Activated naive CD4-positive, alpha-beta T cell treated with anti-CD3 and anti-CD28 coated beads, Interleukin-2, amount 50 U/mL, for 72 hours (primary cell): ENCODE measurements at regions not wholly inside any gene's neighbourhood (a gene's known extent, or its start where the extent isn't known, plus 50 kb on each side); places are given as distances from the start of the nearest gene placed in this dataset.

ENCODE experiments used
- ATAC-seq, 2 donors: fragments of 150-1000 bp; cut with Tn5 transposase; 2 replicates each; pipeline ENCODE4 v1.10.0; 2021; ENCODE audit warnings: mild to moderate bottlenecking in 2 of 2, moderate library complexity in 2 of 2
- DNase-seq, 2 donors: peaks; one replicate each; pipeline ENCODE4 v3.0.0; 2021 to 2022; ENCODE audit warnings: low spot score in 2 of 2
- H3K27ac Mint-ChIP-seq, 2 donors: one replicate each; pipeline ENCODE4 v1.8.0; 2022; ENCODE audit warnings: mild to moderate bottlenecking in 2 of 2, mixed read lengths in 2 of 2
- H3K36me3 Mint-ChIP-seq, 2 donors: one replicate each; pipeline ENCODE4 v1.8.0; 2022; ENCODE audit warnings: mixed read lengths in 2 of 2
- H3K9me3 Mint-ChIP-seq, 2 donors: one replicate each; pipeline ENCODE4 v1.8.0; 2022; ENCODE audit warnings: mixed read lengths in 2 of 2

DNA sequence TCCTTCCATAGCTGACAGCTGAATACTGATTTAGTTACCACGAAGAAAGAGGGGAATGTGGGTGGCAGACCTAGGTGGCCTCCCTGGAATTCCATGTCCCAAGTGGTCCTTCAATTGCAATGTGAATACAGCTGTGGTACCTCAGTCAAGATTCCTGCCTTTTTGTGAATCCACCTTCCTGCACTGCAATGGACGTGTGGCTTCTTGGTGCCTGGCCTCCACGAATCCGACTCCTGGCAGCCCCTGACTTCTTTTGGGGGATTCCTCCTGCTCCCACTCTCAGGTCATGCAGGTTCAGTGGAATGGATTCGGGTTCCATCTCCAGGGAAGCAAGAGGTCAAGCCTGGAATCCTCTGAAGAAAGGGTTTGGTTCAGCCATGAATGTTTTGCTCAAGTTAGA lies 117.8 kb downstream of the DACT2 start:
- DNase-seq: no peak
- H3K9me3 Mint-ChIP-seq: no peaks in the 10 kb centered on the region
- ATAC-seq: no peak
- H3K36me3 Mint-ChIP-seq: no peaks in the 10 kb centered on the region
- H3K27ac Mint-ChIP-seq: no peak overlapping the region

DNA sequence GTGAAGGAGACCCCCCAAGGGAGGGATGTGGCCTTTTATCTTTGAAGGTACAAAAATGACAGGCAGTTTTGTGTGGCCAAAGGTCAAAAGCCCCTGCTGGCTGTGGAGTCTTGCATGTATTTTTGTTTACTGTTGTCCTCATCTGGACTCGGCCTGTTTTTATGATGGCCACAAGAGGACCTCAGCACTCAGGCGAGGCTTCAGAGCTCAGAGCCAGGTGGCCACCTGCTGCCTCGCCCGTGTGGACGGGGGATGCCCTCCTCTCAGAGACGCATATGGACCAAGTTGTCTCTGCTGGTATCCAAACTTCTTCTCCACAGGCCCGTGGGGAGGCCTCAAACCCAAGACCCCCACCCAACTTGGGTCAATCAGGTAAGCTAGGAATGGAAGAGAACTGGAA lies 118.2 kb downstream of the DACT2 start:
- DNase-seq: no peak
- H3K27ac Mint-ChIP-seq: no peak overlapping the region
- H3K9me3 Mint-ChIP-seq: no peaks in the 10 kb centered on the region
- H3K36me3 Mint-ChIP-seq: no peaks in the 10 kb centered on the region
- no peak for ATAC-seq

DNA sequence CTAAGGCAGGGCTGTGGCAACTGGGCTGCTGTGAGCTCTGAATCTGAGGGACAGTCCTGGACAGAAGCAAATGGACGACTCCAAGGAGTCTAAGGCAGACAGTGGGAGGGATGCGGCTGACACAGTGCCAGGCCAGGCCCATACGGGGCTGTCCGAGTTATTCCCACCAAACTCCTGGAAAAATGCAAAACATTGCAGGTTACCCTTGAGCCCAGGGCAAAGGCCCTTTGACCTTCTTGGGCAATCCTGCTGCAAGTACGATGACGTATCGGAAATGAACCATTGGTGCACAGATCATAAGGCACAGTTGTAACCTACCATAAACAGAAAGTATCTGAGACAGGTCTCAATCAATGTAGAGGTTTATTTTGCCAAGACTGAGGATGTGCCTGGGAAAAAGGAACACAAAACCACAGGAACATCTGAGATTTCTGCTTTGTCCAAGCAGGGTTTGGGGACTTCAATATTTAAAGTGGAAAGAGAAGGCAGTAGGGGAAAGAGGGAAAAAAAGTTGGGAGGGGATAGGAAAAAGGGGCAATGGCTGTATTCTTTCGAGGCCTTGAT lies 118.9 kb downstream of the DACT2 start:
- Mint-ChIP-seq H3K9me3 (no peaks in the 10 kb centered on the region), H3K36me3 (no peaks in the 10 kb centered on the region), H3K27ac (no peak overlapping the region)
- DNase-seq: no peak
- no peak for ATAC-seq

DNA sequence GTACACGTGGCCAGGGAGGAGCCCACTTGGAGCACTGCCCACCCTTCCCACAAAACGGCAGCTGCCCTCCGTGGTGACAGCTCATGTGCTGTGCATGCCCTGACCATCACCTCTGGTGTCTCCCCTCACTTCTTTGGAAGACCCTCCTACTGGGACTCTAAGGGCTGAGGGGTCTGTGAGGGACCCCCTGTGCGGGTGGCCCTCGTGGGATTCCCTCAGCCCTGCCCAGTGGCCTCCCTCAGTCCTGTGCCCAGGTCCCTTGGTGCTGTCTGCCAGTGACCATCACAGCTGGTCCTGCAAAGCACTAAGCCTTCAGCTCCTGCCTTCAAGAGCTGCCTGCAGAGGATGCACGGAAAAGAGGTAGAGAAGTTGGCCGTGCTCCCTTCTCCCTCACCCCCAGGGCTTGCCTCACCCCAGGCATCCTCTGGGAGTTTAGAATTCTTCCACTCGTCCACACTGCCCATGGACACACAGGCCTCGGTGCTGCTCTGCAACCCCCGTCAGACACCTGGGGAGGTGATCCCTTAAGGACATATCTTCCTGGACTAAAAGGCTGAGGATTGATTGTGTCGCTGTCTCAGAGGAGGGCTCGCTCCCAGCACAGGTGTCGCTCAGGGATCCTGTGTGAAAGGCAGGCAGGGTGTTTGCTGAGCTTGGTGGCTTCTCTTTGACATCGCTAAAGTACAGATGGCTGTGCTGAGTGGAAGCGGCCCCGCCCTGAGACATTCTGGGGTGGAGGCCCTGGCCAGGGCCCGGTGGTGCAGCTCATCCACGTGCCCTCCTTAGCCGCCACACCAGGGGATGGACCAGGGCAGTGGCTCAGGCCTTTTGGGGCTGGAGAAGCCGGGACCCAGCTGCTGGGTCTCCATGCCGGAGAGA lies 119.5 kb upstream of the FRMD1 start:
- no peak overlapping the region for H3K27ac Mint-ChIP-seq
- ATAC-seq (no peak), DNase-seq (no peak)
- no peaks in the 10 kb centered on the region for H3K9me3 Mint-ChIP-seq
- no peaks in the 10 kb centered on the region for H3K36me3 Mint-ChIP-seq

DNA sequence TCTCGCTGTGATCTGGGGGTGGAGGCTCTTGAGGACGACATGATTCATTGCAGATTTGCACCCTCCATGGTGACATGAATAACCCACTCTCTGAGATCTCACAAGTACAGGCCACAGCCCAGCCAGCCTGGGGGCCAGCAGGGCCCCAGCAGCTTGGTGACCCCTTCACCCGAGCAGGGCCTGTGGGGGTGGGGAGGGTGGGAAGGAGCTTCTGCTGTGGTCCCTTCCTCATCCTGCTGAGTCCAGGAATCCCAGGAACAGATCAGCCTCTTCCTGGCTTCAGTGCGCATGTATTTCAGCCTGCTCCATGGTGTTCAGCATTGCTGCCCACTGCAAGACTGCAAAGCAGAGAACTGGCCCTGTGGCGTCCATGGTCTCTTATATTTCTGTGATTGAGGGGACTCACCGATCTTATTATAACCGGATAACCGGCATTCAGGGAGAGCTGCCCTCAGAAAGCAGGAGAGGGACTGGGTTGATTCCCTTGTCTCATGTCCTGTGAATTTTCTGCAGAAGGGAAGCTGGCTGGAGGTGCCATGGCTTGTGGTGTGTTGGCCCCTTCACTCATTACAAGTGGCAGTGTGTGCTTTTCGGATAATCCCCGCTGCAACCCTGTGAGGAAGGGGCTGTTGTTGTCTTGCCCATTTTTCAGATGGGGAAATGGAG lies 118.8 kb upstream of the FRMD1 start:
- ATAC-seq: no peak
- DNase-seq: no peak
- no peak overlapping the region for H3K27ac Mint-ChIP-seq
- no peaks in the 10 kb centered on the region for H3K36me3 Mint-ChIP-seq
- no peaks in the 10 kb centered on the region for H3K9me3 Mint-ChIP-seq

DNA sequence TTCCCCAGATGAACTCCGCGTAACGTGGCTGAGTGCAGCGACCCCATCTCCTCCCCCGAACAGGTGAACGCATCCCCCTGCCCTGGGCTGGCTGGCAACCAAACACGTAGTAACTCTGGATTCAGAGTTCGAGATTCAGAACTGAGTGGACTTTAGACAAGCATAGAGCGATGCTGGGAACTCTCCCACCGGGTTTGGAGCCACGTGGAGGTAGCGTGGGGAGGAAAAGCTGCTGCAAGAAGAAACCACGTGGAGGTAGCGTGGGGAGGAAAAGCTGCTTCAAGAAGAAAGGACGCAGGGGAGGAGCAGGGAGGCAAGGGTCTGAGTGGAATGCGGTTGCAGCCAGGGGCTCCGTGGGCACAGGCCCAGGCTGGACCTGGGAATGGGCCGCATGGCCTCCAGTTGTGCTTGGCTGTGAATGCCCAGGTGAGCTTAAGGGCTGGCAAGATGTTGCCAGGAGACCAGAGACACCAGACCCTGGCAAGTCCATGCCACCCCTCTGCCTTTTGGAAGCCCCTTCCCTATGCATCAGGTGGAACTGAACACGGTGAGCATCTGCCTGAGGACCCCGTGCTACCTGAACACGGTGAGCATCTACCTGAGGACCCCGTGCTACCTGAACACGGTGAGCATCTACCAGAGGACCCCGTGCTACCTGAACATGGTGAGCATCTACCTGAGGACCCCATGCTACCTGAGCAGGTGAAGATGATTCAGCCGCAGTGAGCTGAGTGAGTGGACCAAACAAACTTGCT lies 118.0 kb upstream of the FRMD1 start:
- no peaks in the 10 kb centered on the region for H3K36me3 Mint-ChIP-seq
- no peaks in the 10 kb centered on the region for H3K9me3 Mint-ChIP-seq
- no peak overlapping the region for H3K27ac Mint-ChIP-seq
- ATAC-seq: no peak
- no peak for DNase-seq

- ATAC-seq: no peak
- H3K9me3 Mint-ChIP-seq: no peaks in the 10 kb centered on the region
These were observed 117.4 kb upstream of the FRMD1 start for GRCh38 chr6:168196385-168196860.

DNA sequence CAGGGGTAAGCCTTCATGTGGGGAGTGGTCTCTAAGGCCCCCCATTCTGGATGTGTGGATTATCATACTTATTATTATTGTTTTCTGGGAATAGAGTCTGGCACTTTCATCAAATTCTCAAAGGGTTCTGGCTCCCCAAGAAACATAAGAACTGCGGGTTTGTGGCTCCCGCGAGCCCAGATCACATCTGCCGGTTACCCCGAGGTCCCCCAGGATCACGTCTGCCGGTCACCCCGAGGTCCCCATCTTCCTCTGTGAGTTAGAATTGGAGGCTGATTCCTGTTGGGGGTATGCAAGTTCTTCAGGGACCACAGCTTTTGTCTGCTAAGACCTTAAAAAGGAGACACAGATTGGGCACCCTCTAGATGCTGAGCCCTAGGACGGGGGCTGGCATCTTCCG lies 116.7 kb upstream of the FRMD1 start:
- no peak for DNase-seq
- no peaks in the 10 kb centered on the region for H3K36me3 Mint-ChIP-seq
- no peak for ATAC-seq
- no peaks in the 10 kb centered on the region for H3K9me3 Mint-ChIP-seq
- no peak overlapping the region for H3K27ac Mint-ChIP-seq

More at GRCh38 chr6:168196385-168196860, 117.4 kb upstream of the FRMD1 start:
- DNase-seq: no peak
- Mint-ChIP-seq H3K27ac (no peak overlapping the region), H3K36me3 (no peaks in the 10 kb centered on the region)

DNA sequence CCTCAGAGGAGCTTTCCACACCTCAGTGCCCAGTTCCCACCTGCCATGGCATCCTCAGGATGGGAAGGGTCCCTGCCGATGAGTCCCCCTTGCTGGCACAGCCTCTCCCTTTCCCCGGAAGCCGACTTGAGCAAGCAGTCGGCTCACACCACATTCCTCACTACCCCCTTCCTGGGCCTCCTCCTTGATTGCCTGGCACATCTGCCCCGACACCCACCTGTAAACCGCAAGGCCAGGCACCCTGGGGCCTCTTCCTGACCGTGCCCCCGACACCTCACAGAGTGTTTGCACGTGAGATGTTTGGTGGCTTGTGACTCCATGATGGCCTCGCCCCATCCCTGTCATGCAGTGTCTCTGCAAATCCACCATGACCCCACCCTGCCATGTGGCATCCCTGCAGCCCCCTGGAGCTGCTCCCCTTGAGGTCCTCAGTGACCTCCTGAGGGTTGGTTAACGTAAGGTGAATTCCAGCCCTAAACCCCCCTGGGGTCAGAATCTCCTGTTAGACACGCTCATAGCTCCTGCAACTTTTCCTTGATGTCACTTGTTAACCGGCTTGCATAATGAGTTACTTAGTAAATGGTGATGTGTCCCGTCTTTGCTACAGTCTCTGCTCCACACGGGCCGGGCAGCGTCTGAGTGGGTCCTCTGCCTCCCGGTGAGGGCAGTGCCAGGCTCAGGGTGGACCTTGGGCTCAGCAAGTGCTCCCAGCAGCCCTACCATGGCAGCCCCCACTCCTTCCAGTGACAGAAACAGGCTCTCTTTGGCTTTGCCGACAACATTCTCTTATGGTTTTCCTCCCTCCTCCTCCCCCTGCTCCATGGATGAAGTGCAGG lies 115.9 kb upstream of the FRMD1 start:
- ATAC-seq: no peak
- no peaks in the 10 kb centered on the region for H3K9me3 Mint-ChIP-seq
- DNase-seq: no peak
- H3K27ac Mint-ChIP-seq: no peak overlapping the region
- no peaks in the 10 kb centered on the region for H3K36me3 Mint-ChIP-seq

- no peak overlapping the region for H3K27ac Mint-ChIP-seq
- ATAC-seq (no peak), DNase-seq (no peak)
- H3K36me3 Mint-ChIP-seq: no peaks in the 10 kb centered on the region
- H3K9me3 Mint-ChIP-seq: no peaks in the 10 kb centered on the region
These were observed 115.1 kb upstream of the FRMD1 start for GRCh38 chr6:168193816-168194721.

DNA sequence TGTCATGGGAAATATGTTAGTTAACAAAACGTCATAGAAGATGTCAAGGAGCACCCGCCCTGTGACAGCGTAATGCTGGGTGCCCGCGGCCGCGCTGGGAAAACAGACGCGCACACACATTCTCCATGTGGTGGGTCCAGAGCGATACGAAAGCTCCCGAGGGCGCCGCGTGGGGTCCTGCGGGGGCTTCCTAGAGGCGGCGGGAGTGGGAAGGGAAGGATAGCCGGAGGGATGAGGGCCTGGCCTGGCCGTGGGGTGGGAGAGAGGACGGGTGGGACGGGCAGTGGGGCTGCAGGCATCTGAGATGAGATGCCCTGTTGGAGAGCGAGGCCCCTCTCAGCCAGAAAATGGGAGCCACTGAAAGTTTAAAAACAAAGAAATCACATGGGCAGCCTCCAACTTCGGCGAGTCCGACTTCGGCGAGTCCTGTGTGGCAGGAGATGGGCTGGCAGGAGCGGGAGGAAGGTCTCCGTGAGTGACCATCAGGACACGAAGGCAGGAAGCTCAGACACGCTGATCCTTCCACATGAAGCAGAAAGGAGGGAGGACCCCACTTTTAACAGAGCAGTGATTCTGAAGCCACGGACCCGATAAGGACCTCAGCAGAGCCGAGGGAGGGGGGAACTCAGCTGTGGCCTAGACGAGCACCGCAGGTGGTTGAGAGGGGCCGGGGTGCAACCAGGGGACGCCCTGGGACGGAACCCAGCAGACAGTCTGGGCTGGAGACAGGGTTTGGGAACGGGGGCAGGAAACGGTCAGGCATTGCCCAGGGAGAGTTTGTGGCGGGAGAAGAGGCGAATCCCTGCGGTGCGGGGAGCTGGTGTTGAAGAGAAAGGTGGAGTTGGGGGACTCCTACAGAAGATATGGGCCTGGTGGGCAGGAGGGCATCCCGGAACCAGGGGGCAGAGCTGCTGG lies 114.1 kb upstream of the FRMD1 start:
- Mint-ChIP-seq H3K9me3 (no peaks in the 10 kb centered on the region), H3K27ac (no peak overlapping the region), H3K36me3 (no peaks in the 10 kb centered on the region)
- no peak for DNase-seq
- no peak for ATAC-seq

- H3K36me3 Mint-ChIP-seq: no peaks in the 10 kb centered on the region
- H3K27ac Mint-ChIP-seq: no peak overlapping the region
- H3K9me3 Mint-ChIP-seq: no peaks in the 10 kb centered on the region
- ATAC-seq: no peak
- DNase-seq: no peak
These were observed 113.3 kb upstream of the FRMD1 start for GRCh38 chr6:168192195-168192900.

DNA sequence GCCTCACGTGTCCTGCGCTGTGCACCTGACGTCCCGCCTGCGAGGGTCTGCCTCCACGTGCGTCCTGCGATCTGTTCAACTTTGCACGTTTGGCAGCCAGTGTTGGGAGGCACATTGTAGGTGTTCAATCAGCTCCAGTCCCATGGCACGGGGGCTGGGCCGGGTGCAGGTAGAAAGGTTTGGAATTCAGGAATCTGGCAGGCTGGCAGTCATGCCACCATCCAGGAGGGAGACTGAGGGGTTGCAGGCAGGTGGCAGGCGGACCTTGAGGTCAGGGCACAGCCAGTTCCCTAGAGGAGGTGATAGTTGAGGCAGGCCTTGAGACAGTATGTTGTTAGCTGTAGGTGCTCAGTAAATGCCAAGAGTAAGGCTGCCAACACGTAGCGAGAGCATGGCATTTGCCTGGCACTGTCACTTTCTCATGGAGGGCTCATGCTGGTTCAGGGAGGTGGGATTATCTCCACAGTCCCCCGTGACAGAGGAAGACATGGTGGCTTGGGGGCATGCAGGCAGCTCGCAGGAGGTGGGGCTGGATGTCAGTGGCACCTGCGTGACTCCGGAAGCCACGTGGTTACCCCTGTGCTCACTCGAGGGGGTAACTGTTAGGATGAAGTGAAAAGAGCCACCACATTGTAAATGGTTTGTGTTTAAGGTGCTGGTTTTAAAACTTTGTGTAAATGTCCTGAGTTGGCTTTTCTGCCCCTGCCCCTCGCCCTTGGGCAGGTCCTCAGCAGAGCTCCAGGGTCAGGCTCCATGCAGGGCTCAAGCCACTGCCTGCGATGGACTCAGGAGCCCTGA lies 111.8 kb upstream of the FRMD1 start:
- DNase-seq: peak in 1 of 2 donors; percentile 25
- Mint-ChIP-seq H3K36me3 (no peaks in the 10 kb centered on the region), H3K9me3 (no peaks in the 10 kb centered on the region), H3K27ac (no peak overlapping the region)
- no peak for ATAC-seq
